Panc1 (cell line): ENCODE measurements at regions not wholly inside any gene's neighbourhood (a gene's known extent, or its start where the extent isn't known, plus 50 kb on each side); places are given as distances from the start of the nearest gene placed in this dataset.

Experiments
- ATAC-seq: fragments of 200-7000 bp; cut with Tn5 transposase; 2 replicates; pipeline ENCODE4 v1.9.1; 2020; ENCODE audit warnings: mild to moderate bottlenecking, moderate library complexity
- BruUV-seq: library from RNA; stranded (reverse); fragments of 400-500 nt; replicated peaks from 2 replicates; lab custom pipeline; 2021; lab: Mats Ljungman, UMichigan
- CTCF ChIA-PET: fragments of 300-600 bp; sonication (Branson Sonifier 250); formaldehyde crosslinking; loops from one replicate; lab custom pipeline; 2022; ENCODE audit warnings: antibody characterized with exemption; lab: Charles Lee
- POLR2A ChIA-PET: fragments of 300-600 bp; sonication (Branson Sonifier 250); formaldehyde crosslinking; loops from one replicate; lab custom pipeline; 2022; ENCODE audit warnings: antibody characterized with exemption; lab: Charles Lee
- DNase-seq: peaks from one replicate; pipeline ENCODE4 v3.0.0-alpha.2; 2010; ENCODE audit warnings: low read depth, low spot score
- H3K27ac ChIP-seq: 2 replicates; pipeline ENCODE4 v1.5.1; 2011; ENCODE audit warnings: mild to moderate bottlenecking, low read length, inconsistent platforms
- H3K27me3 ChIP-seq: fragments of 200-500 bp; sonication (Bioruptor generic); 2 replicates; pipeline ENCODE4 v1.6.0; 2014; ENCODE audit warnings: low read length, inconsistent platforms; ENCODE audit not compliant: control insufficient read depth, insufficient read depth
- H3K36me3 ChIP-seq: fragments of 200-500 bp; sonication (Bioruptor generic); 2 replicates; pipeline ENCODE4 v1.5.1; 2014; ENCODE audit warnings: inconsistent platforms, mild to moderate bottlenecking, low read length, moderate library complexity; ENCODE audit not compliant: control insufficient read depth, insufficient read depth
- H3K4me1 ChIP-seq: 2 replicates; pipeline ENCODE4 v1.5.1; 2011; ENCODE audit warnings: inconsistent platforms, mild to moderate bottlenecking, low read length, moderate library complexity; ENCODE audit not compliant: control insufficient read depth, insufficient read depth
- H3K4me3 ChIP-seq, 2 experiments: 2 replicates each; pipeline ENCODE4 v1.5.1; 2011 to 2012; ENCODE audit warnings: low read depth in 2 of 2, low read length in 2 of 2, mild to moderate bottlenecking in 2 of 2, inconsistent platforms in 1 of 2, moderate library complexity in 1 of 2
- H3K9me3 ChIP-seq: fragments of 200-500 bp; sonication (Bioruptor generic); 2 replicates; pipeline ENCODE4 v1.5.1; 2014; ENCODE audit warnings: low read depth, mild to moderate bottlenecking, inconsistent platforms, low read length, moderate library complexity; ENCODE audit not compliant: control insufficient read depth, insufficient read depth
- POLR2AphosphoS5 ChIP-seq: IDR thresholded peaks from 2 replicates; pipeline ENCODE4 v1.6.1; 2012; ENCODE audit warnings: mild to moderate bottlenecking, low read depth, low read length, moderate library complexity
- SIN3A ChIP-seq: IDR thresholded peaks from 2 replicates; pipeline ENCODE4 v1.6.1; 2012; ENCODE audit warnings: low read depth, mild to moderate bottlenecking, low read length, moderate library complexity, borderline replicate concordance; ENCODE audit not compliant: insufficient read depth
- TCF7L2 ChIP-seq: IDR thresholded peaks from 2 replicates; pipeline ENCODE4 v1.6.1; 2011; ENCODE audit warnings: mild to moderate bottlenecking, low read depth, low read length, inconsistent platforms
- in situ Hi-C: cut with HindIII; loops from 2 replicates; pipeline ENCODE4 v1.10.0; 2016; ENCODE audit warnings: low sequenced_read_pairs, low pct_unique_long_range_greater_than_20kb
- intact Hi-C: fragments of 100-400 bp; cut with micrococcal nuclease; formaldehyde crosslinking; loops from one replicate; pipeline ENCODE4 v1.10.0; 2022; ENCODE audit not compliant: unreplicated experiment
- TF ChIP-seq, protein P1 (sequence below), 2 experiments: IDR thresholded peaks; 2 replicates each; pipeline ENCODE4 v1.6.1; 2011 to 2012; ENCODE audit warnings: low read depth in 2 of 2, control low read depth in 1 of 2, low read length in 1 of 2, mild to moderate bottlenecking in 1 of 2, moderate library complexity in 1 of 2; ENCODE audit not compliant: insufficient read depth in 1 of 2
- TF ChIP-seq, protein P2 (sequence below): fragments of 450-650 bp; IDR thresholded peaks from 2 replicates; pipeline ENCODE4 v1.5.1; 2017; ENCODE audit warnings: mild to moderate bottlenecking

DNA sequence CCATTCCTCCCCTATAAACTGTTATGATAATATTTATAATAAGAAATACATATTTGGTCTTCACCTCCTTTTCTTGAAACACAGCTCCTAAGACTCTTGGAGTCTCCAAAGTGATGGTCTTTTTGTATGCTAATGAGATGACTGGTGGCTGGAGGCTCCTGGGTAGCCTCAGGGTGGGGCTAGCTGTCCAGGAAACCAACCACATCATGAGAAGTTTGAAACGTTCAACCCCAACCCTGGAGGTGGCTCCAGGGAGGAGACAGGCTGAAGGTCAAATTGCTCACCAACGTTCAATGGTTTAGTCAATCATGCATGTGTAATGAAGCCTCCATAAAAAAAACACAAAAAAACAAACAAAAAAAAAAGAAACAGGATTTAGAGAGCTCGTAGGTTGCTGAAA is 298.7 kb upstream of the MGAT5 start:
- Histone ChIP-seq H3K27me3 (no peaks in the 10 kb centered on the region), H3K36me3 (no peaks in the 10 kb centered on the region), H3K4me3 (no peak overlapping the region), H3K27ac (no peak overlapping the region), H3K4me1 (no peaks in the 10 kb centered on the region), H3K9me3 (no peaks in the 10 kb centered on the region)
- TF ChIP-seq POLR2AphosphoS5, result no peak
- TF ChIP-seq, protein P1, sequence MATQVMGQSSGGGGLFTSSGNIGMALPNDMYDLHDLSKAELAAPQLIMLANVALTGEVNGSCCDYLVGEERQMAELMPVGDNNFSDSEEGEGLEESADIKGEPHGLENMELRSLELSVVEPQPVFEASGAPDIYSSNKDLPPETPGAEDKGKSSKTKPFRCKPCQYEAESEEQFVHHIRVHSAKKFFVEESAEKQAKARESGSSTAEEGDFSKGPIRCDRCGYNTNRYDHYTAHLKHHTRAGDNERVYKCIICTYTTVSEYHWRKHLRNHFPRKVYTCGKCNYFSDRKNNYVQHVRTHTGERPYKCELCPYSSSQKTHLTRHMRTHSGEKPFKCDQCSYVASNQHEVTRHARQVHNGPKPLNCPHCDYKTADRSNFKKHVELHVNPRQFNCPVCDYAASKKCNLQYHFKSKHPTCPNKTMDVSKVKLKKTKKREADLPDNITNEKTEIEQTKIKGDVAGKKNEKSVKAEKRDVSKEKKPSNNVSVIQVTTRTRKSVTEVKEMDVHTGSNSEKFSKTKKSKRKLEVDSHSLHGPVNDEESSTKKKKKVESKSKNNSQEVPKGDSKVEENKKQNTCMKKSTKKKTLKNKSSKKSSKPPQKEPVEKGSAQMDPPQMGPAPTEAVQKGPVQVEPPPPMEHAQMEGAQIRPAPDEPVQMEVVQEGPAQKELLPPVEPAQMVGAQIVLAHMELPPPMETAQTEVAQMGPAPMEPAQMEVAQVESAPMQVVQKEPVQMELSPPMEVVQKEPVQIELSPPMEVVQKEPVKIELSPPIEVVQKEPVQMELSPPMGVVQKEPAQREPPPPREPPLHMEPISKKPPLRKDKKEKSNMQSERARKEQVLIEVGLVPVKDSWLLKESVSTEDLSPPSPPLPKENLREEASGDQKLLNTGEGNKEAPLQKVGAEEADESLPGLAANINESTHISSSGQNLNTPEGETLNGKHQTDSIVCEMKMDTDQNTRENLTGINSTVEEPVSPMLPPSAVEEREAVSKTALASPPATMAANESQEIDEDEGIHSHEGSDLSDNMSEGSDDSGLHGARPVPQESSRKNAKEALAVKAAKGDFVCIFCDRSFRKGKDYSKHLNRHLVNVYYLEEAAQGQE (IDR thresholded peaks at IDR 0.05; ENCODE audit: insufficient read depth in 1 of 2, low read depth in 2 of 2, low read length in 1 of 2), result no peak
- TF ChIP-seq, protein P2, sequence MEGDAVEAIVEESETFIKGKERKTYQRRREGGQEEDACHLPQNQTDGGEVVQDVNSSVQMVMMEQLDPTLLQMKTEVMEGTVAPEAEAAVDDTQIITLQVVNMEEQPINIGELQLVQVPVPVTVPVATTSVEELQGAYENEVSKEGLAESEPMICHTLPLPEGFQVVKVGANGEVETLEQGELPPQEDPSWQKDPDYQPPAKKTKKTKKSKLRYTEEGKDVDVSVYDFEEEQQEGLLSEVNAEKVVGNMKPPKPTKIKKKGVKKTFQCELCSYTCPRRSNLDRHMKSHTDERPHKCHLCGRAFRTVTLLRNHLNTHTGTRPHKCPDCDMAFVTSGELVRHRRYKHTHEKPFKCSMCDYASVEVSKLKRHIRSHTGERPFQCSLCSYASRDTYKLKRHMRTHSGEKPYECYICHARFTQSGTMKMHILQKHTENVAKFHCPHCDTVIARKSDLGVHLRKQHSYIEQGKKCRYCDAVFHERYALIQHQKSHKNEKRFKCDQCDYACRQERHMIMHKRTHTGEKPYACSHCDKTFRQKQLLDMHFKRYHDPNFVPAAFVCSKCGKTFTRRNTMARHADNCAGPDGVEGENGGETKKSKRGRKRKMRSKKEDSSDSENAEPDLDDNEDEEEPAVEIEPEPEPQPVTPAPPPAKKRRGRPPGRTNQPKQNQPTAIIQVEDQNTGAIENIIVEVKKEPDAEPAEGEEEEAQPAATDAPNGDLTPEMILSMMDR, result no peak
- TF ChIP-seq TCF7L2, result no peak
- no peak for TF ChIP-seq SIN3A
- intact Hi-C loops, result no loop called here
- DNase-seq, result no peak
- POLR2A ChIA-PET, result no interaction called here
- CTCF ChIA-PET, result no interaction called here
- no TSS peak for BruUV-seq
- in situ Hi-C loops, result no loop called here
- no peak for ATAC-seq

DNA sequence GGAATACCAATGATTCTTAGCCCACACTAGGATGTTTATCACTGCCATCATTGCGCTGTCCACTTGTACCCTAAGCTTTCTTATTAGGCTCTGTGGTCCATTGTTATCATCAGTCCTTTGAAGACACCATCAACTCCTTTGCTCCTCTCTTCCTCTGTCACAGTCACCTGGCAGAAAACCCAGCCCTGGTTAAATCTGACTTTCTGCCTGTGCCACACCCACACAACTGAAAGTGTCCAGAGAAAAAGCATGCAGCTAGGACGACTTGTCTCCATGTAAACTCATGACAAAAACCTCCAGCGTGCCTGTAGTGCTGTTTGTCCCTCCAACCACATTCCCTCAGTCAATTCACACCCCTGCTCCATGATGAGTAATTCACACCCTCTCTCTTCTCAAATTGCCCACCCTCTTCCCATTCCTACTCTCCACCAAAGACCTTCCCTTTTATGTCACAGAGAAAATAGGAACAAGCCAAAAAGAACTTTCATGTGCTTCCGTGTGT is 297.4 kb upstream of the MGAT5 start:
- Histone ChIP-seq H3K27me3 (no peaks in the 10 kb centered on the region), H3K27ac (no peak overlapping the region), H3K4me1 (no peaks in the 10 kb centered on the region), H3K36me3 (no peaks in the 10 kb centered on the region), H3K4me3 (no peak overlapping the region), H3K9me3 (no peaks in the 10 kb centered on the region)
- BruUV-seq, result no TSS peak
- DNase-seq (no peak), ATAC-seq (no peak)
- ChIA-PET CTCF (no interaction called here), POLR2A (no interaction called here)
- intact Hi-C loops (no loop called here), in situ Hi-C loops (no loop called here)
- TF ChIP-seq, protein P1 (IDR thresholded peaks at IDR 0.05; ENCODE audit: insufficient read depth in 1 of 2, low read depth in 2 of 2, low read length in 1 of 2), result no peak
- TF ChIP-seq POLR2AphosphoS5 (no peak), TCF7L2 (no peak), SIN3A (no peak)
- TF ChIP-seq, protein P2, result no peak
